ENCODE measurements at regions not wholly inside any gene's neighbourhood (a gene's known extent, or its start where the extent isn't known, plus 50 kb on each side); places are given as distances from the start of the nearest gene placed in this dataset.

DNA sequence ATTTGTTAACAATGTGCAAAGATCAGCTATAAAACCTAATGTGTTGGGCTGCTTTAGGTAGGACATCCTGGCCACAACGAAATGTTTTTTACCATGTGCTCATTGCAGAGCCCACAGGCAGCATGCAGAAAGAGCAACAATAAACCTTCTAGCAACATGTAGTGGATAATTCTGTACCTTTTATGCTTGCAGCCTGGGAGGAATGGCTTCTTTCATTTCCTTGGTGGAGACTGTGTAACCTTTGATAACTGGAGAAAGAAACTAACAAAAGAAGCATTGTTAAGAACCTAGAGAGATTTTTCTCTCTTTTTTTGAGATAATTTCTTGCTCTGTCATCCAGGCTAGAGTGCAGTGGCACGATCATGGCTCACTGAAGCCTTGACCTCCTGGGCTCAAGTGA is 225.5 kb upstream of the PRICKLE1 start:
- H3K36me3 ChIP-seq (ENCODE audit: insufficient read depth, low read length): no peaks in the 10 kb centered on the region
- H3K27ac ChIP-seq (ENCODE audit: low read depth, low read length): no peak overlapping the region
- H3K9me3 ChIP-seq (ENCODE audit: insufficient read depth, low read depth, low read length): no peaks in the 10 kb centered on the region
- H3K4me3 ChIP-seq (ENCODE audit: low read length): no peak overlapping the region
- H3K4me1 ChIP-seq (ENCODE audit: insufficient read depth, low read length): no peaks in the 10 kb centered on the region
- no peak overlapping the region for H3K9ac ChIP-seq (ENCODE audit: low read depth, low read length)
- no peaks in the 10 kb centered on the region for H3K27me3 ChIP-seq (ENCODE audit: insufficient read depth, low read length)
- WGBS: 86% methylated on average over 2 of the region's 2 CpGs

GRCh38 chr12:42812871-42813270 is 223.3 kb upstream of the PRICKLE1 start:
- Histone ChIP-seq H3K27ac (ENCODE audit: low read depth, low read length) (no peak overlapping the region), H3K4me1 (ENCODE audit: insufficient read depth, low read length) (no peaks in the 10 kb centered on the region; the same call in 1 of the 2 replicates), H3K9me3 (ENCODE audit: insufficient read depth, low read depth, low read length) (no peaks in the 10 kb centered on the region), H3K36me3 (ENCODE audit: insufficient read depth, low read length) (no peaks in the 10 kb centered on the region), H3K9ac (ENCODE audit: low read depth, low read length) (no peak overlapping the region), H3K27me3 (ENCODE audit: insufficient read depth, low read length) (no peaks in the 10 kb centered on the region), H3K4me3 (ENCODE audit: low read length) (no peak overlapping the region)
- 94% methylated on average over 2 of the region's 3 CpGs for WGBS

DNA sequence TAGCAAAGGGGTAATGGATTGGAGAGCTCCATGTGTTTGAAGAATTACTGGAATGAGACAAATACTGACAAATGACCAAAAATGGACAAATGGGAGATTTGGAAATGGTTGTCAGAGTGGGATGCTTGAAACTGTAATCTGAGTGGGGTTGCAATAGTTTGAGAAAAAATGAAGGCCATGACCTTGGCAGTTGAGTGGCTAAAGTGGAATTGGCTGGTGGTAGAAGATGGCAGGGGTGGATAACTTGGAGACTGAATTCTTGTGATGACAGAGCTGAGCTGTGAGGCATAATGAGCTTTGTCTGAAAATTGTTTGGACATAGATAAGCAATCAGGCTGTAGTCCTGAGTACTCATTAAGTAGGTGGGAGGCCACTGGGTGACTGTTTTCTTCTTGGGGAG is 222.5 kb upstream of the PRICKLE1 start:
- no peaks in the 10 kb centered on the region for H3K9me3 ChIP-seq (ENCODE audit: insufficient read depth, low read depth, low read length)
- H3K27ac ChIP-seq (ENCODE audit: low read depth, low read length): no peak overlapping the region
- H3K4me1 ChIP-seq (ENCODE audit: insufficient read depth, low read length): no peaks in the 10 kb centered on the region; the same call in 1 of the 2 replicates
- H3K9ac ChIP-seq (ENCODE audit: low read depth, low read length): no peak overlapping the region
- no peaks in the 10 kb centered on the region for H3K27me3 ChIP-seq (ENCODE audit: insufficient read depth, low read length)
- H3K36me3 ChIP-seq (ENCODE audit: insufficient read depth, low read length): no peaks in the 10 kb centered on the region
- no peak overlapping the region for H3K4me3 ChIP-seq (ENCODE audit: low read length)

DNA sequence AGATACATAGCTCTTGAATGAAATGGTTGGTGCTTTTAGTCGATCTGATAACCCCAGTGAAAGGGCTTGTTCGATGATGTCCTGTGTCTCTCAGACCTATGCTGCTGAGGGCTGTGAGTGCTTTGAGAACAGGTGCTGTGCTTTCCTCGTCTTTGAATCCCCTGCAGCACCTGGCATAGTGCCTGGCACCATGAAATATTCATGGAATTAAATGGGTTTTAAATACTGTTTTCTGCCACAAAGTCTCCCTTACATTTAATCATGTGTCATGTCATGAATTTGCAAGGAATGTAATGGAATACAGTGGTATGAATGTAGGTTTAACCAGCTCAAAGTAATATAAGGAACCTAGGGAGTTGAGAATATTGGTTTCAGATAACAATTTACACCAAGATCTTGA is 220.5 kb upstream of the PRICKLE1 start:
- 85% methylated on average over 3 of the region's 3 CpGs for WGBS
- Histone ChIP-seq H3K4me1 (ENCODE audit: insufficient read depth, low read length) (no peaks in the 10 kb centered on the region; the same call in 1 of the 2 replicates), H3K36me3 (ENCODE audit: insufficient read depth, low read length) (no peaks in the 10 kb centered on the region), H3K27ac (ENCODE audit: low read depth, low read length) (no peak overlapping the region), H3K9me3 (ENCODE audit: insufficient read depth, low read depth, low read length) (no peaks in the 10 kb centered on the region), H3K4me3 (ENCODE audit: low read length) (no peak overlapping the region), H3K9ac (ENCODE audit: low read depth, low read length) (no peak overlapping the region), H3K27me3 (ENCODE audit: insufficient read depth, low read length) (no peaks in the 10 kb centered on the region)

DNA sequence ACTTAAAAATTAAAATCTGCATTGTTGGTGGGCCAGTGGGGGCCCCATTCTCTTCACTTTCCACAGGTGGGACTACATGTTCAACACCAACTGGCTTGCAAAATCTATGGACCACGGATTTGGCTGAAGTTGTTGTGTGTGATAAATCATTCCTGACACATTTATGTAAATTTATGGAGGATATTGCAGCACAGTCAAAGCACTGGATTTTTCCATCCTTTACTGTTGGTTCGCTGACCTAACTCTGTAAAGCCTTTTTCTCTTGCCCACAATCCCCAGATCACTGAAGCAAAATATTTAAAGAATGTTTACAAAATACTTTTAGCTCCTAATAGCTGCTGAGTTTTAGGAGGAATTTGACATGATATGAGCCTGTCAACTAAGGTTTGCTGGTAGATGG is 219.7 kb upstream of the PRICKLE1 start:
- Histone ChIP-seq H3K36me3 (ENCODE audit: insufficient read depth, low read length) (no peaks in the 10 kb centered on the region), H3K4me1 (ENCODE audit: insufficient read depth, low read length) (no peaks in the 10 kb centered on the region; the same call in 1 of the 2 replicates), H3K9ac (ENCODE audit: low read depth, low read length) (no peak overlapping the region), H3K27ac (ENCODE audit: low read depth, low read length) (no peak overlapping the region), H3K27me3 (ENCODE audit: insufficient read depth, low read length) (no peaks in the 10 kb centered on the region), H3K4me3 (ENCODE audit: low read length) (no peak overlapping the region), H3K9me3 (ENCODE audit: insufficient read depth, low read depth, low read length) (no peaks in the 10 kb centered on the region)
- WGBS: 93% methylated on average over 2 of the region's 2 CpGs

DNA sequence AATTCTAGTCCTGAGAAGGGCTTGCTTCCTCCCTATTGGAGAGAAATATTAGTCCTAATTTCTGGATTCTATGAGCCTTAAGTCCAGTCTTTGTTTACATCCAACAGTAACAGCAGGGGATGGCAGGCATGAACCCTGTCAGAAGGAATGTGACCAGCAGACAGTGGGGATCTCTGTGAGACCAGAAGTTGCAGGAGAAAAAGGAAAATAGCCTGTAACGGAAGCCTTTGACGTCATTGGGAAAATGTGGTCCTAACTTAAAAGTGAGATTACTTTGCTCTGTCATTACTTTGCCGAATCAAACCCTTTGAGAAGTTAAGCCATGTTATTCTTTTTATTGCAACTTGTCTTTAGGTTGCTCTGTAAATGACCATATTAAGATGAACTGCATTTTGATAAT is 218.2 kb upstream of the PRICKLE1 start:
- H3K27me3 ChIP-seq (ENCODE audit: insufficient read depth, low read length): no peaks in the 10 kb centered on the region
- no peak overlapping the region for H3K9ac ChIP-seq (ENCODE audit: low read depth, low read length)
- no peaks in the 10 kb centered on the region; the same call in 1 of the 2 replicates for H3K4me1 ChIP-seq (ENCODE audit: insufficient read depth, low read length)
- H3K36me3 ChIP-seq (ENCODE audit: insufficient read depth, low read length): no peaks in the 10 kb centered on the region
- H3K27ac ChIP-seq (ENCODE audit: low read depth, low read length): no peak overlapping the region
- H3K9me3 ChIP-seq (ENCODE audit: insufficient read depth, low read depth, low read length): no peaks in the 10 kb centered on the region
- H3K4me3 ChIP-seq (ENCODE audit: low read length): no peak overlapping the region
- 86% methylated on average over 3 of the region's 3 CpGs for WGBS

GRCh38 chr12:42807251-42807650 is 217.7 kb upstream of the PRICKLE1 start:
- H3K9me3 ChIP-seq (ENCODE audit: insufficient read depth, low read depth, low read length): no peaks in the 10 kb centered on the region
- no peak overlapping the region for H3K9ac ChIP-seq (ENCODE audit: low read depth, low read length)
- H3K4me1 ChIP-seq (ENCODE audit: insufficient read depth, low read length): peaks cover 2% of the 10 kb centered on the region; the same call in 1 of the 2 replicates
- H3K4me3 ChIP-seq (ENCODE audit: low read length): no peak overlapping the region
- H3K27ac ChIP-seq (ENCODE audit: low read depth, low read length): no peak overlapping the region
- H3K36me3 ChIP-seq (ENCODE audit: insufficient read depth, low read length): no peaks in the 10 kb centered on the region
- no peaks in the 10 kb centered on the region for H3K27me3 ChIP-seq (ENCODE audit: insufficient read depth, low read length)
- 95% methylated on average over 2 of the region's 2 CpGs for WGBS

DNA sequence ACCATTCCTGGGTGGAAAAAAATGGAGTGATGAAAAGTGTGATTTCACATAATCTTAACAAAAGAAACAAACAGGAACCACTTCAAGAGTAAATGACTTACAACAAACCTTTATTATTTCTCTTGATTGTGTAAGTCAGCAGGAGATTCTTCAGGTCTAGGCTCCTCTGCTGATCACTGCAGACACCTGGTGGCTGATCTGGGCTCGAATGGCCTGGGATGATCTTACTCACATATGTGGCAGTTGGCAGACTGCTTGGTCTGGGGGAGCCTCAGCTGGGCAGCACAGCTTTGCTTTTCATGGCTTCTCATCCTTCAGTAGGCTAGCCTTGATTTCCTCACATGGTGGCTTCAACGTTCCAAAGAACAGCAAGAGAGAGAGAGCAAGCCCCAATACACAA is 215.4 kb upstream of the PRICKLE1 start:
- no peak overlapping the region for H3K4me3 ChIP-seq (ENCODE audit: low read length)
- H3K4me1 ChIP-seq (ENCODE audit: insufficient read depth, low read length): peaks cover 16% of the 10 kb centered on the region
- H3K9ac ChIP-seq (ENCODE audit: low read depth, low read length): no peak overlapping the region
- H3K36me3 ChIP-seq (ENCODE audit: insufficient read depth, low read length): no peaks in the 10 kb centered on the region
- no peak overlapping the region for H3K27ac ChIP-seq (ENCODE audit: low read depth, low read length)
- 74% methylated on average over 2 of the region's 2 CpGs for WGBS
- H3K9me3 ChIP-seq (ENCODE audit: insufficient read depth, low read depth, low read length): no peaks in the 10 kb centered on the region
- no peaks in the 10 kb centered on the region for H3K27me3 ChIP-seq (ENCODE audit: insufficient read depth, low read length)

DNA sequence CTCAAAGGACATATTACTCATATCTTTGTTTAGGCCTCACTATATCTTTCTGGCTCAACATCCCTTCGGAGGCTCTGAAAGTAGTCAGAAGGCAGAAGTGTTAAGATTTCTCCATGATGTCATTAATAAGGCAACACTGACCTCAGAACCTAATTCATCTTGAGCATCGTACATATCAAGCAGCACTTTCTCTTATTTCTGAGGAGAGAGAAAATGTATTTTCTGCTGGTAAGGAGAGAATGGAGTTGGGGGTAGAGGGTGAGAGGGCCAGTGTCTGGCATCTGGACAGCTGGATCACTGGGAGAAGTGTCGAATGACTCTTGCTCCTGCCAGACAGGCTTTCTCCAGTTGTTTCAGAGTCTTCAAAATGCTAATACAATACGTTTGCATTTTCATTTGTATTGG is 213.2 kb upstream of the PRICKLE1 start:
- no peaks in the 10 kb centered on the region for H3K27me3 ChIP-seq (ENCODE audit: insufficient read depth, low read length)
- no peak overlapping the region for H3K27ac ChIP-seq (ENCODE audit: low read depth, low read length)
- H3K9ac ChIP-seq (ENCODE audit: low read depth, low read length): no peak overlapping the region
- WGBS: 84% methylated on average over 4 of the region's 4 CpGs
- peaks cover 16% of the 10 kb centered on the region for H3K4me1 ChIP-seq (ENCODE audit: insufficient read depth, low read length)
- no peak overlapping the region for H3K4me3 ChIP-seq (ENCODE audit: low read length)
- no peaks in the 10 kb centered on the region for H3K36me3 ChIP-seq (ENCODE audit: insufficient read depth, low read length)
- H3K9me3 ChIP-seq (ENCODE audit: insufficient read depth, low read depth, low read length): no peaks in the 10 kb centered on the region

- no peaks in the 10 kb centered on the region for H3K27me3 ChIP-seq (ENCODE audit: insufficient read depth, low read length)
- peaks cover 16% of the 10 kb centered on the region for H3K4me1 ChIP-seq (ENCODE audit: insufficient read depth, low read length)
- 84% methylated on average over 2 of the region's 2 CpGs for WGBS
- no peak overlapping the region for H3K27ac ChIP-seq (ENCODE audit: low read depth, low read length)
- no peaks in the 10 kb centered on the region for H3K9me3 ChIP-seq (ENCODE audit: insufficient read depth, low read depth, low read length)
- H3K36me3 ChIP-seq (ENCODE audit: insufficient read depth, low read length): no peaks in the 10 kb centered on the region
- no peak overlapping the region for H3K4me3 ChIP-seq (ENCODE audit: low read length)
- no peak overlapping the region for H3K9ac ChIP-seq (ENCODE audit: low read depth, low read length)
Observed at GRCh38 chr12:42801271-42801670, 211.7 kb upstream of the PRICKLE1 start.

GRCh38 chr12:42799966-42800365 is 210.4 kb upstream of the PRICKLE1 start:
- H3K4me3 ChIP-seq (ENCODE audit: low read length): no peak overlapping the region
- H3K27me3 ChIP-seq (ENCODE audit: insufficient read depth, low read length): no peaks in the 10 kb centered on the region
- no peak overlapping the region for H3K9ac ChIP-seq (ENCODE audit: low read depth, low read length)
- H3K36me3 ChIP-seq (ENCODE audit: insufficient read depth, low read length): no peaks in the 10 kb centered on the region
- H3K27ac ChIP-seq (ENCODE audit: low read depth, low read length): no peak overlapping the region
- WGBS: 96% methylated on average over 1 of the region's 1 CpG
- no peaks in the 10 kb centered on the region for H3K9me3 ChIP-seq (ENCODE audit: insufficient read depth, low read depth, low read length)
- peaks cover 16% of the 10 kb centered on the region for H3K4me1 ChIP-seq (ENCODE audit: insufficient read depth, low read length)

- no peaks in the 10 kb centered on the region for H3K9me3 ChIP-seq (ENCODE audit: insufficient read depth, low read depth, low read length)
- no peak overlapping the region for H3K4me3 ChIP-seq (ENCODE audit: low read length)
- no peaks in the 10 kb centered on the region for H3K36me3 ChIP-seq (ENCODE audit: insufficient read depth, low read length)
- H3K27ac ChIP-seq (ENCODE audit: low read depth, low read length): no peak overlapping the region
- WGBS: 93% methylated on average over 1 of the region's 2 CpGs
- H3K4me1 ChIP-seq (ENCODE audit: insufficient read depth, low read length): peaks cover 16% of the 10 kb centered on the region
- no peak overlapping the region for H3K9ac ChIP-seq (ENCODE audit: low read depth, low read length)
- no peaks in the 10 kb centered on the region for H3K27me3 ChIP-seq (ENCODE audit: insufficient read depth, low read length)
Observed at GRCh38 chr12:42798811-42799438, 209.4 kb upstream of the PRICKLE1 start.
